NCI-H2029 (cell line): ENCODE measurements at regions not wholly inside any gene's neighbourhood (a gene's known extent, or its start where the extent isn't known, plus 50 kb on each side); places are given as distances from the start of the nearest gene placed in this dataset.
"Not testable (repeated sequence)": the region's sequence is repeated elsewhere in the genome, so short reads cannot be mapped to it uniquely, and the experiment has no call there.

ENCODE experiments used
- DNase-seq: peaks from one replicate; lab custom pipeline; 2025; lab: John Stamatoyannopoulos, UW

- no peak for DNase-seq
These were observed 118.7 kb downstream of the BEND2 start for GRCh38 chrX:18102006-18102405.

- DNase-seq: no peak
These were observed 119.6 kb downstream of the BEND2 start for GRCh38 chrX:18101087-18101486.

GRCh38 chrX:18099745-18100144, 120.9 kb downstream of the BEND2 start:
- DNase-seq: no peak

GRCh38 chrX:18098763-18099162, 121.9 kb downstream of the BEND2 start:
- no peak for DNase-seq

- DNase-seq: no peak
These were observed 144.3 kb downstream of the BEND2 start for GRCh38 chrX:18076434-18076833.

GRCh38 chrX:18075603-18076002, 145.1 kb downstream of the BEND2 start:
- peak; percentile 63 for DNase-seq

GRCh38 chrX:18068045-18068444, 152.6 kb downstream of the BEND2 start:
- DNase-seq: not testable (repeated sequence)

GRCh38 chrX:18065956-18066355, 154.7 kb downstream of the BEND2 start:
- DNase-seq: peak; percentile 2

- DNase-seq: no peak
These were observed 169.0 kb downstream of the BEND2 start for GRCh38 chrX:18051690-18052089.

- no peak for DNase-seq
These were observed 173.2 kb downstream of the BEND2 start for GRCh38 chrX:18047491-18047890.

GRCh38 chrX:18045436-18045835, 175.2 kb downstream of the BEND2 start:
- DNase-seq: no peak

- DNase-seq: no peak
These were observed 177.9 kb downstream of the BEND2 start for GRCh38 chrX:18042776-18043175.

- DNase-seq: no peak
These were observed 179.0 kb downstream of the BEND2 start for GRCh38 chrX:18041656-18042055.

GRCh38 chrX:18039023-18039422, 177.9 kb upstream of the RAI2 start:
- no peak for DNase-seq

GRCh38 chrX:18036394-18036793, 175.3 kb upstream of the RAI2 start:
- no peak for DNase-seq

- no peak for DNase-seq
These were observed 173.8 kb upstream of the RAI2 start for GRCh38 chrX:18034945-18035344.

- DNase-seq: no peak
These were observed 173.4 kb upstream of the RAI2 start for GRCh38 chrX:18034504-18034903.

- no peak for DNase-seq
These were observed 171.6 kb upstream of the RAI2 start for GRCh38 chrX:18032486-18033221.

GRCh38 chrX:18031726-18032375, 170.8 kb upstream of the RAI2 start:
- no peak for DNase-seq

GRCh38 chrX:18030656-18031055, 169.6 kb upstream of the RAI2 start:
- not testable (repeated sequence) for DNase-seq

- peak; percentile 9 for DNase-seq
These were observed 165.1 kb upstream of the RAI2 start for GRCh38 chrX:18026166-18026565.

- DNase-seq: no peak
These were observed 156.3 kb upstream of the RAI2 start for GRCh38 chrX:18017411-18017810.

- DNase-seq: peak; percentile 5
These were observed 155.8 kb upstream of the RAI2 start for GRCh38 chrX:18016941-18017340.

GRCh38 chrX:18010253-18010652, 149.2 kb upstream of the RAI2 start:
- DNase-seq: peak; percentile 56
